PFSK-1 (cell line): ENCODE measurements at regions not wholly inside any gene's neighbourhood (a gene's known extent, or its start where the extent isn't known, plus 50 kb on each side); places are given as distances from the start of the nearest gene placed in this dataset.

ENCODE experiments used
- FOXP2 ChIP-seq: optimal IDR thresholded peaks from 2 replicates; pipeline ENCODE3; 2011; ENCODE audit warnings: borderline replicate concordance, control low read depth, inconsistent platforms; ENCODE audit not compliant: insufficient read depth; ENCODE audit errors: extremely low read length, extremely low read depth
- POLR2AphosphoS5 ChIP-seq: IDR thresholded peaks from 2 replicates; pipeline ENCODE4 v1.6.1; 2012; ENCODE audit warnings: low read depth, mild to moderate bottlenecking, control low read depth, low read length, moderate library complexity
- SIN3A ChIP-seq: IDR thresholded peaks from 2 replicates; pipeline ENCODE4 v1.6.1; 2012; ENCODE audit warnings: mild to moderate bottlenecking, low read length, moderate library complexity, borderline replicate concordance; ENCODE audit not compliant: insufficient read depth
- TAF1 ChIP-seq: IDR thresholded peaks from 2 replicates; pipeline ENCODE4 v1.6.1; 2012; ENCODE audit warnings: low read length, control low read depth, borderline replicate concordance; ENCODE audit not compliant: insufficient read depth
- TF ChIP-seq, protein P1 (sequence below), 2 experiments: IDR thresholded peaks; 2 replicates each; pipeline versions ENCODE4 v1.6.1 to v1.8.0; 2011 to 2012; ENCODE audit warnings: low read depth in 2 of 2, low read length in 2 of 2, control low read depth in 1 of 2, inconsistent platforms in 1 of 2, mild to moderate bottlenecking in 1 of 2, moderate library complexity in 1 of 2; ENCODE audit not compliant: insufficient read depth in 1 of 2

- TF ChIP-seq, protein P1, sequence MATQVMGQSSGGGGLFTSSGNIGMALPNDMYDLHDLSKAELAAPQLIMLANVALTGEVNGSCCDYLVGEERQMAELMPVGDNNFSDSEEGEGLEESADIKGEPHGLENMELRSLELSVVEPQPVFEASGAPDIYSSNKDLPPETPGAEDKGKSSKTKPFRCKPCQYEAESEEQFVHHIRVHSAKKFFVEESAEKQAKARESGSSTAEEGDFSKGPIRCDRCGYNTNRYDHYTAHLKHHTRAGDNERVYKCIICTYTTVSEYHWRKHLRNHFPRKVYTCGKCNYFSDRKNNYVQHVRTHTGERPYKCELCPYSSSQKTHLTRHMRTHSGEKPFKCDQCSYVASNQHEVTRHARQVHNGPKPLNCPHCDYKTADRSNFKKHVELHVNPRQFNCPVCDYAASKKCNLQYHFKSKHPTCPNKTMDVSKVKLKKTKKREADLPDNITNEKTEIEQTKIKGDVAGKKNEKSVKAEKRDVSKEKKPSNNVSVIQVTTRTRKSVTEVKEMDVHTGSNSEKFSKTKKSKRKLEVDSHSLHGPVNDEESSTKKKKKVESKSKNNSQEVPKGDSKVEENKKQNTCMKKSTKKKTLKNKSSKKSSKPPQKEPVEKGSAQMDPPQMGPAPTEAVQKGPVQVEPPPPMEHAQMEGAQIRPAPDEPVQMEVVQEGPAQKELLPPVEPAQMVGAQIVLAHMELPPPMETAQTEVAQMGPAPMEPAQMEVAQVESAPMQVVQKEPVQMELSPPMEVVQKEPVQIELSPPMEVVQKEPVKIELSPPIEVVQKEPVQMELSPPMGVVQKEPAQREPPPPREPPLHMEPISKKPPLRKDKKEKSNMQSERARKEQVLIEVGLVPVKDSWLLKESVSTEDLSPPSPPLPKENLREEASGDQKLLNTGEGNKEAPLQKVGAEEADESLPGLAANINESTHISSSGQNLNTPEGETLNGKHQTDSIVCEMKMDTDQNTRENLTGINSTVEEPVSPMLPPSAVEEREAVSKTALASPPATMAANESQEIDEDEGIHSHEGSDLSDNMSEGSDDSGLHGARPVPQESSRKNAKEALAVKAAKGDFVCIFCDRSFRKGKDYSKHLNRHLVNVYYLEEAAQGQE (IDR thresholded peaks at IDR 0.05; ENCODE audit: insufficient read depth in 1 of 2, low read depth in 2 of 2, low read length in 2 of 2): no peak
- TF ChIP-seq TAF1: no peak
- TF ChIP-seq FOXP2: no peak
- no peak for TF ChIP-seq SIN3A
- no peak for TF ChIP-seq POLR2AphosphoS5
Observed at GRCh38 chr1:185535621-185536020, 198.6 kb upstream of the HMCN1 start.

DNA sequence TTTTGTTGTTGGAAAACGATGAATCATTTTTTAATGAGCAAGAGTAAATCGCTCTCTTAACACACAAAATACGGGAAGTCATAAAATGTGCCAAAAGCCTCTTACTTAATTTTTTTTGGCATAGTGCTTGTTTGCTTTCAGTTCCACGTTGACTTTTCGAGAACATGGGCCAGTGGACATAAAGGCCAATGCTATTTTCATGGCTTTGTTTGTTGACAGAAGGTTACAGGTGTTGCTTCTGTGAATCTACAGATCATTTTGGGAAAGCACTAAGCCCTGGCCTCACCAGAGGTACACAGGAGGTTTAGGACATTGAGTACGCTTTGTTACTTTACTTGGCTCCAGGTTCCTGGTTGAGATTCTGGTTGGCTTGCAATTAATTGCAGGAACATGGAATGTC lies 199.4 kb upstream of the HMCN1 start:
- no peak for TF ChIP-seq POLR2AphosphoS5
- TF ChIP-seq FOXP2: no peak
- no peak for TF ChIP-seq TAF1
- no peak for TF ChIP-seq SIN3A
- TF ChIP-seq, protein P1 (IDR thresholded peaks at IDR 0.05; ENCODE audit: insufficient read depth in 1 of 2, low read depth in 2 of 2, low read length in 2 of 2): no peak

DNA sequence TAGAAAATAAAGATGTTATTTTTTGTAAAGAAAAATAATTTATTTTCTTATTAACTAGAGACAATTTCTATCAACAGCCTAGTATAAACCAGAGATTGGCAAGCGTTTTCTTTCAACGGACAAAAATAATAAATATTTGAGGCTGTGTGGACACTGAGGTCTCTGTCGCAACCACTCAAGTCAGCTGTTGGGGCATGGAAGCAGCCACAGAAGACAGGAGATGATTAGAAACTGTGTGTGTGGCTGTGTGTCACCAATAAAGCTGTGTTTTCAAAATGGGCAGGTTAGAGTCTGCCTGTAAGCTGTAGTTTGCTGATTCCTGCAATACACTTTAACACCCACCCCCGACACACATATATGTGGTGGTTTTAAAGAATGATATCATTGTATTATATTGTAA lies 200.6 kb upstream of the HMCN1 start:
- TF ChIP-seq TAF1 (no peak), POLR2AphosphoS5 (no peak), FOXP2 (no peak), SIN3A (no peak)
- TF ChIP-seq, protein P1 (IDR thresholded peaks at IDR 0.05; ENCODE audit: insufficient read depth in 1 of 2, low read depth in 2 of 2, low read length in 2 of 2): no peak

DNA sequence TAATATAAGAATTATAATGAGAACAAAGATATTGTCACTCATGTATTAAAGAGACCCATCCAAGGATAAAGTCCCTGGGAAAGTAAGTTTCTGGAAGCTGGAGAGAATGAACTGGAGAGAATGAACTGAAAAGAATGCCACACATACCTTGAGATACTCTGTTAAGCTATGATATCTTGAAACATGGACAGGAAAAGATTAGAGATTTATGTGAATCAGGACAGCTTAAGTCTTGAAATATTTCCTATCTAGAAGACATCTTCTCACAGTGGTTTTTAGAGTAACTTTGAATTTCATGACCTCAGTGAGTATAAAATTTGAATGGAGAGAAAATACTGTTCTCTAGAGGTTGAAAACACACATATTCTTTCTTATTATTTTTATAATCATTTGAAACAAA lies 201.3 kb upstream of the HMCN1 start:
- TF ChIP-seq SIN3A (no peak), FOXP2 (no peak), POLR2AphosphoS5 (no peak)
- TF ChIP-seq, protein P1 (IDR thresholded peaks at IDR 0.05; ENCODE audit: insufficient read depth in 1 of 2, low read depth in 2 of 2, low read length in 2 of 2): no peak

DNA sequence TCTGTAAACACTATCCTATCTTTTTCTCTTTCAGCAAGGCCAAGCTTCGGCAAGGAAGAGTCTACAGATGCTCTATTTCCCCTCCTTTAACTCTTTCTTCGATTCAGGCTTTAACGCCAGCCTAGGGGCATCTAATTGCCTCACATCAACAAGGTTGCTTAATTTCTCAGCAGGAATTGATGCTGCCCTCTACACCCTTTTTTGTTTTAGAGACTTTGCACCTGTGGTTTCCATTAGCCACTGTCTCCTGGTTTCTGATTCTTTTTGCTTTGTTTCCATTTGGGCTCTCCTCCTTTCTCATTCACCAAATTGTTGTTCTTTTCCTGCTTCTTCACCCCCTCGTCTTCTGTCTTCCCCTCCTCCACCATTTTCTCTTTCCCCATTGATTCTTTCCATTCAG lies 202.4 kb upstream of the HMCN1 start:
- TF ChIP-seq TAF1 (no peak), FOXP2 (no peak), SIN3A (no peak), POLR2AphosphoS5 (no peak)
- TF ChIP-seq, protein P1 (IDR thresholded peaks at IDR 0.05; ENCODE audit: insufficient read depth in 1 of 2, low read depth in 2 of 2, low read length in 2 of 2): no peak
